Transverse colon (tissue), 4 donors: ENCODE measurements at regions not wholly inside any gene's neighbourhood (a gene's known extent, or its start where the extent isn't known, plus 50 kb on each side); places are given as distances from the start of the nearest gene placed in this dataset.

ENCODE experiments used
- POLR2A ChIP-seq: fragments of 450-650 bp; IDR thresholded peaks from one replicate; pipeline ENCODE4 v1.6.1; 2016; ENCODE audit warnings: antibody characterized with exemption, mild to moderate bottlenecking, moderate library complexity
- POLR2AphosphoS5 ChIP-seq, 3 donors: sonication (generic); formaldehyde crosslinking; IDR thresholded peaks; one replicate each; pipeline ENCODE4 v1.6.1; 2016; ENCODE audit warnings: antibody characterized with exemption in 3 of 3
- TF ChIP-seq, protein P1 (sequence below), 5 experiments: fragments of 200-600 bp in 3 of 5; fragments of 450-650 bp in 2 of 5; sonication (generic) in 3 of 5; IDR thresholded peaks; 1 replicate in 2 of 5; 2 replicates in 3 of 5; pipeline ENCODE4 v1.5.1; 2016 to 2017; ENCODE audit warnings: antibody characterized with exemption in 5 of 5, inconsistent platforms in 3 of 5, mild to moderate bottlenecking in 2 of 5, moderate library complexity in 1 of 5

DNA sequence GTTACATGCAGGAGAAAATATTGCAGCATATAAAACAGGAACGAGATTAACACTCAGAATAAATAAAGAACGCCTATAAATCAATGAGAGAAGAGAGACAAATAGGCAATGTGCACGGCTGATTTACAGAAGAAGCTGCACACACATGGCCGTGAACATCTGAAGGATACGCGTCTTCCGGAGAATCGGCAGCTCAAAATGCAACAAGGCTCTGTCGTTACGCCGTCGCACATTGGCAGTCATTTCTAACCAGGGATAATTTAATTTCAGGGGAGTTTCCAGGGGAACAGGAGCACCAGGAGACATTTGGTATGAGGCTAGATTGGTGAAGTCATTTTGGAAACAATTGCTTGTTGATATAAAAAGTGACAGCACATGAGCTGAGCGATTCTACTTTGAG is 745.2 kb downstream of the BRD1 start:
- TF ChIP-seq POLR2AphosphoS5 (IDR thresholded peaks at IDR 0.05) (no peak), POLR2A (no peak)
- TF ChIP-seq, protein P1, sequence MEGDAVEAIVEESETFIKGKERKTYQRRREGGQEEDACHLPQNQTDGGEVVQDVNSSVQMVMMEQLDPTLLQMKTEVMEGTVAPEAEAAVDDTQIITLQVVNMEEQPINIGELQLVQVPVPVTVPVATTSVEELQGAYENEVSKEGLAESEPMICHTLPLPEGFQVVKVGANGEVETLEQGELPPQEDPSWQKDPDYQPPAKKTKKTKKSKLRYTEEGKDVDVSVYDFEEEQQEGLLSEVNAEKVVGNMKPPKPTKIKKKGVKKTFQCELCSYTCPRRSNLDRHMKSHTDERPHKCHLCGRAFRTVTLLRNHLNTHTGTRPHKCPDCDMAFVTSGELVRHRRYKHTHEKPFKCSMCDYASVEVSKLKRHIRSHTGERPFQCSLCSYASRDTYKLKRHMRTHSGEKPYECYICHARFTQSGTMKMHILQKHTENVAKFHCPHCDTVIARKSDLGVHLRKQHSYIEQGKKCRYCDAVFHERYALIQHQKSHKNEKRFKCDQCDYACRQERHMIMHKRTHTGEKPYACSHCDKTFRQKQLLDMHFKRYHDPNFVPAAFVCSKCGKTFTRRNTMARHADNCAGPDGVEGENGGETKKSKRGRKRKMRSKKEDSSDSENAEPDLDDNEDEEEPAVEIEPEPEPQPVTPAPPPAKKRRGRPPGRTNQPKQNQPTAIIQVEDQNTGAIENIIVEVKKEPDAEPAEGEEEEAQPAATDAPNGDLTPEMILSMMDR (IDR thresholded peaks at IDR 0.05): no peak
